Fibroblast of skin of abdomen (primary cell): ENCODE measurements at regions not wholly inside any gene's neighbourhood (a gene's known extent, or its start where the extent isn't known, plus 50 kb on each side); places are given as distances from the start of the nearest gene placed in this dataset.
"Not testable (repeated sequence)": the region's sequence is repeated elsewhere in the genome, so short reads cannot be mapped to it uniquely, and the experiment has no call there.

Source experiments
- DNase-seq: peaks from one replicate; pipeline ENCODE4 v3.0.0-alpha.2; 2013

DNA sequence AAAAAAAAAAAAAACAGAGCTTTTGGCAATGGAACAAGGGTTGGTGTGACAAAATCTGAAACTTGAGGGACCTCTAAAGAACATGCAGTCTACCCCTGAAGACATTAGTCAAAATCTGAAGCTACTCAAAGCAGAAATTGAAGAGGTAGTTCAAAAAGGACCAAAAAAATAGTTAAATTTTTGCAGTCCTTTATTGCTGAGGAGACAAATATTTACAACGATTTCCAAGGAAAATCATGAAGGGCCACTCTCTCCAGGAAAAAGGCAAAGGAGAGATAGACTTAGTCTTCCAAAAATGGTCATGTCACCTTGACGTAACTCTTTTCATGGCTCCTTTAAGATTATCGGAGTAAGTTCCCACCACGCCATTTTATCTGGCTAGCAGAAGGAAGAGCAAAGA lies 452.0 kb downstream of the XIRP2 start:
- no peak for DNase-seq

DNA sequence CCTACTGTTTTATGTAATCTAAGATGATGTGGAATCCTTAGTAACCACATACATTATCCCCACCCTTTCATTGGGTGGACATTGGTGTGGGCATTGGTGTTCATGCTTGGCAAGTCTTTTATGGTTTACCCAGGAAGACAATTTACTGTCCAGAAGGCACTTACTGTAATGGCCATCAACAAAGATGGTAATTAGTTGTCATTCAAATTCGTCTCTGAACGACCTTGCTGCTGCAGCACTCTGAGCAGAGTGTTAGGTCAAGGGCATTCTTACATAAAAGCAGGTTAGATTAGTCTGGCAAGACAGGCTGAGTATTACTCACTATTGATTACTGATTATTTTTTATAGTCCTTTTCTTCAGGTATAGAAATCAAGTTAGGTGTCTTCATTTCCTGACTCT lies 447.9 kb downstream of the XIRP2 start:
- DNase-seq: no peak

GRCh38 chr2:167335541-167335992 lies 447.3 kb downstream of the XIRP2 start:
- DNase-seq: peak; percentile 24

GRCh38 chr2:167334146-167334742 lies 446.0 kb downstream of the XIRP2 start:
- DNase-seq: no peak

- no peak for DNase-seq
Measured at GRCh38 chr2:167333245-167333644, 445.0 kb downstream of the XIRP2 start.

GRCh38 chr2:167332358-167332757 lies 444.1 kb downstream of the XIRP2 start:
- no peak for DNase-seq

GRCh38 chr2:167331636-167332232 lies 443.5 kb downstream of the XIRP2 start:
- DNase-seq: no peak

DNA sequence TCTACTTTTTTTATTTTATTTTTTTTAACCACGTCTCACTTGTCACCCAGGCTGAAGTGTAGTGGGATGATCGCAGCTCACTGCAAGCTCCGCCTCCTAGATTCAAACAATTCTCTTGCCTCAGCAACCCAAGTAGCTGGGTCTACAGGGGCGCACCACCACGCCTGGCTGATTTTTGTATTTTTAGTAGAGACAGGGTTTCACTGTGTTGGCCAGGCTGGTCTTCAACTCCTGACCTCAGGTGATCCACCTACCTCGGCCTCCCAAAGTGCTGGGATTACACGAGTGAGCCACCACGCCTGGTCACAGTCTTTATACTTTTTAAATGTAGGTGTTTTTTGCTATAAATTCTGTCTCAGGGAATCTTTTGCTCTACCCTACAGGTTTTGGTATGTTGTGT lies 440.5 kb downstream of the XIRP2 start:
- DNase-seq: not testable (repeated sequence)

DNA sequence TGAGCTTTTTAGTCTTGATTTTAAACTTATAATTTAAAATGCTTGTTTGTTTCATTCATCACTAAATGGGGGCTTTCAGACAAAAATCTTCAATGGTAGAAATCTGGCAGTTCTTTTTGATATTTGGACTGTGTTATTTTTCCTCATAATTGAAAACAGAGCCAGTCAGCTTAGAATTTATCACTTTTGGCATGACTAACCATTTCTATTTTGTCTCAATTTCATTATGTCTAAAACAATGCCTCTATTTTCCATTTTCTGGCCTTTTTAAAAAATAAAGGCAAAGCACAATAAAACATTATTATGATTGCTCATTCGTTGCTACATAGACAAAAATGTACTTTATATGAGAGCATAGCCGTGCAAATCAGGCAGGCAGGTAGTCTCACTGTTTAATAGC lies 434.5 kb downstream of the XIRP2 start:
- no peak for DNase-seq

DNA sequence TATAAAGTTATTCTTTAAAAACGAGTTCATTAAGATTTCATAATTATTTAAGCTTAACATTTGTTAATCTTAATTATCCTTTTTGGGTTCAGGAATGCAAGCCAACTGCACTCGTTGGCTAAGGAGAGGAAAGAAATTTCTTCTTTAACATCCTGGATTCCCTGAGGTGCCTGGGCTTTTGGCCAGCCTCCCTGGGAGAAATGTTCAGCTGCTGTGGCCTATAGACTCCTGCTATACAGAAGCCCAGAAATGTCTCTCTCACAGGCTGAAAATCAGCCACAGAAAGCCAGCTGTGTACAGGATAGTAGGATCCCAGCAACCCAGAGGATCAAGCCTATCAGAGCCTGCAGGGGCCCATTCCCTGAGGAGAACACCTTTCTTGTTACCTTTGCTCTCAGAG lies 430.3 kb downstream of the XIRP2 start:
- DNase-seq: no peak

GRCh38 chr2:167310442-167310841 lies 422.2 kb downstream of the XIRP2 start:
- DNase-seq: no peak
